ENCODE measurements at regions not wholly inside any gene's neighbourhood (a gene's known extent, or its start where the extent isn't known, plus 50 kb on each side); places are given as distances from the start of the nearest gene placed in this dataset.

GRCh38 chr5:106860398-106861044, 810.2 kb downstream of the EFNA5 start:
- CTCF ChIA-PET = interaction anchor here (0.5 to 0.9 kb wide), 2 partner anchors 13 to 560 kb away, joined by 3 read pairs; no protein-coding TSS in a partner anchor
- intact Hi-C loops (cut with micrococcal nuclease; ENCODE audit: unreplicated experiment) = no loop called here
- no peaks in the 10 kb centered on the region for H3K27me3 Mint-ChIP-seq (ENCODE audit: unreplicated experiment)

DNA sequence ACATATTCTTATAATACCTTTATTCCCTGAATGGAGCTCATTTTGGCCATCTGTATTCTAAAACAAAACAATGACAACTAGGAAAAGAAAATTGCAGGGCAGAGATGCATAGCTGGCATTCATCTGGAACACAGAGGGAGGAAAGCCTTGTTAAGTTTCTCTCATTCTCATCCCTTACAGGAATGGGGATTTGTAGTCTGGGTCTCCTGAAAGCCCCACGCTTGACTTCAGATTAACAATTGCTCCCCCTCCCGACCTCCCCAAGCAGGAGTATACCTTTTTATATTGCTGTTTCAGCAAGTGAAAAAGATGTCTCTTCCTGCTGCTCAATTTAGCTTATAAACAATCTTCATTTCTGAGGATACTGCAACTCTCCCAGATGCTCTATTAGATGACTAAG, 812.1 kb downstream of the EFNA5 start:
- DNase-seq = no peak
- CTCF ChIA-PET = interaction anchor here (0.6 to 1.4 kb wide), 2 partner anchors 10 to 562 kb away, joined by 3 read pairs; no protein-coding TSS in a partner anchor
- H3K4me3 Mint-ChIP-seq (ENCODE audit: low read depth, unreplicated experiment) = no peak overlapping the region
- no peaks in the 10 kb centered on the region for H3K27me3 Mint-ChIP-seq (ENCODE audit: unreplicated experiment)
- intact Hi-C loops (cut with micrococcal nuclease; ENCODE audit: unreplicated experiment) = no loop called here
- TF ChIP-seq, protein P1, sequence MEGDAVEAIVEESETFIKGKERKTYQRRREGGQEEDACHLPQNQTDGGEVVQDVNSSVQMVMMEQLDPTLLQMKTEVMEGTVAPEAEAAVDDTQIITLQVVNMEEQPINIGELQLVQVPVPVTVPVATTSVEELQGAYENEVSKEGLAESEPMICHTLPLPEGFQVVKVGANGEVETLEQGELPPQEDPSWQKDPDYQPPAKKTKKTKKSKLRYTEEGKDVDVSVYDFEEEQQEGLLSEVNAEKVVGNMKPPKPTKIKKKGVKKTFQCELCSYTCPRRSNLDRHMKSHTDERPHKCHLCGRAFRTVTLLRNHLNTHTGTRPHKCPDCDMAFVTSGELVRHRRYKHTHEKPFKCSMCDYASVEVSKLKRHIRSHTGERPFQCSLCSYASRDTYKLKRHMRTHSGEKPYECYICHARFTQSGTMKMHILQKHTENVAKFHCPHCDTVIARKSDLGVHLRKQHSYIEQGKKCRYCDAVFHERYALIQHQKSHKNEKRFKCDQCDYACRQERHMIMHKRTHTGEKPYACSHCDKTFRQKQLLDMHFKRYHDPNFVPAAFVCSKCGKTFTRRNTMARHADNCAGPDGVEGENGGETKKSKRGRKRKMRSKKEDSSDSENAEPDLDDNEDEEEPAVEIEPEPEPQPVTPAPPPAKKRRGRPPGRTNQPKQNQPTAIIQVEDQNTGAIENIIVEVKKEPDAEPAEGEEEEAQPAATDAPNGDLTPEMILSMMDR (IDR thresholded peaks at IDR 0.05; ENCODE audit: unreplicated experiment) = no peak
- H3K36me3 Mint-ChIP-seq (ENCODE audit: insufficient read depth, unreplicated experiment) = no peaks in the 10 kb centered on the region
- no peaks in the 10 kb centered on the region for H3K4me1 Mint-ChIP-seq (ENCODE audit: low read depth, unreplicated experiment)
- no TSS peak for BruUV-seq (replicated peaks)
- H3K9me3 Mint-ChIP-seq (ENCODE audit: low read depth, unreplicated experiment) = no peaks in the 10 kb centered on the region
- no peak overlapping the region for H3K27ac Mint-ChIP-seq (ENCODE audit: unreplicated experiment)

More at GRCh38 chr5:106860398-106861044, 810.2 kb downstream of the EFNA5 start:
- DNase-seq = no peak
- Mint-ChIP-seq H3K9me3 (ENCODE audit: low read depth, unreplicated experiment) (no peaks in the 10 kb centered on the region), H3K4me1 (ENCODE audit: low read depth, unreplicated experiment) (no peaks in the 10 kb centered on the region), H3K4me3 (ENCODE audit: low read depth, unreplicated experiment) (no peak overlapping the region), H3K36me3 (ENCODE audit: insufficient read depth, unreplicated experiment) (no peaks in the 10 kb centered on the region), H3K27ac (ENCODE audit: unreplicated experiment) (no peak overlapping the region)
- no TSS peak for BruUV-seq (replicated peaks)
- TF ChIP-seq, protein P1 (IDR thresholded peaks at IDR 0.05; ENCODE audit: unreplicated experiment) = no peak

DNA sequence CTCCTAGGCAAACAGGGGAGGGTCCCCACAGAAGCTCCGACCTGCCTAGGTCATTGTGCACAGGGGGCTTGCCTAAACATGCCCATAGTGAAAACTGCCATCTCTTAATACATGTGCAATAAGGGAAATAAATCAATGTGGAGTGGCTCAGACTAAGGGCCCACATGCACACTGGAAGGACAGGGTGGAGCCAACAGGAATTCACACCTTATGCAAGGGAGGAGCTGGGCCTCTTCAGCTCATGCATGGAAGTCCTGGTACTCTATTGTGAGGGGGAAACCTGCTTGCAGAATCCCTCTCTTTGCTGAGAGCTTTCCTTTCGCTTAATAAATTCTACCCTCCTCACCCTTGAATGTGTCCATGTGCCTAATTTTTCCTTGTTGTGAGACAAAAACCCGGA, 815.8 kb downstream of the EFNA5 start:
- no peaks in the 10 kb centered on the region for H3K27me3 Mint-ChIP-seq (ENCODE audit: unreplicated experiment)
- no peaks in the 10 kb centered on the region for H3K9me3 Mint-ChIP-seq (ENCODE audit: low read depth, unreplicated experiment)
- TF ChIP-seq, protein P1 (IDR thresholded peaks at IDR 0.05; ENCODE audit: unreplicated experiment) = no peak
- no peak overlapping the region for H3K4me3 Mint-ChIP-seq (ENCODE audit: low read depth, unreplicated experiment)
- no peak for DNase-seq
- intact Hi-C loops (cut with micrococcal nuclease; ENCODE audit: unreplicated experiment) = loop anchor here (1.0 kb wide), 1 partner anchor 32 kb away; no protein-coding TSS in a partner anchor
- no peak overlapping the region for H3K27ac Mint-ChIP-seq (ENCODE audit: unreplicated experiment)
- H3K36me3 Mint-ChIP-seq (ENCODE audit: insufficient read depth, unreplicated experiment) = no peaks in the 10 kb centered on the region
- CTCF ChIA-PET = no interaction called here
- peaks cover 19% of the 10 kb centered on the region for H3K4me1 Mint-ChIP-seq (ENCODE audit: low read depth, unreplicated experiment)
- no TSS peak for BruUV-seq (replicated peaks)

- H3K4me1 Mint-ChIP-seq (ENCODE audit: low read depth, unreplicated experiment) = peaks cover 26% of the 10 kb centered on the region
- no TSS peak for BruUV-seq (replicated peaks)
- TF ChIP-seq, protein P1 (IDR thresholded peaks at IDR 0.05; ENCODE audit: unreplicated experiment) = no peak
- no peaks in the 10 kb centered on the region for H3K36me3 Mint-ChIP-seq (ENCODE audit: insufficient read depth, unreplicated experiment)
- H3K9me3 Mint-ChIP-seq (ENCODE audit: low read depth, unreplicated experiment) = no peaks in the 10 kb centered on the region
- no peak overlapping the region for H3K4me3 Mint-ChIP-seq (ENCODE audit: low read depth, unreplicated experiment)
- DNase-seq = no peak
- intact Hi-C loops (cut with micrococcal nuclease; ENCODE audit: unreplicated experiment) = loop anchor here (1.0 kb wide), 1 partner anchor 31 kb away; no protein-coding TSS in a partner anchor
- H3K27ac Mint-ChIP-seq (ENCODE audit: unreplicated experiment) = no peak overlapping the region
- no peaks in the 10 kb centered on the region for H3K27me3 Mint-ChIP-seq (ENCODE audit: unreplicated experiment)
- CTCF ChIA-PET = interaction anchor here (0.5 kb wide), 1 partner anchor 10 kb away, joined by 3 read pairs; no protein-coding TSS in a partner anchor
Observed at GRCh38 chr5:106854105-106854687, 816.5 kb downstream of the EFNA5 start.

Measured in Calu3 (cell line).